Activated CD8-positive, alpha-beta memory T cell treated with anti-CD3 and anti-CD28 coated beads, Interleukin-2, amount 50 U/mL, for 48 hours (primary cell): ENCODE measurements at regions not wholly inside any gene's neighbourhood (a gene's known extent, or its start where the extent isn't known, plus 50 kb on each side); places are given as distances from the start of the nearest gene placed in this dataset.

Experiments used
- DNase-seq: peaks from one replicate; pipeline ENCODE4 v3.0.0-alpha.2; 2020

GRCh38 chr18:72058851-72059250, 485.3 kb downstream of the CBLN2 start:
- no peak for DNase-seq

GRCh38 chr18:72056171-72056570, 488.0 kb downstream of the CBLN2 start:
- DNase-seq: no peak

GRCh38 chr18:72041313-72042032, 502.7 kb downstream of the CBLN2 start:
- no peak for DNase-seq

GRCh38 chr18:72013427-72013850, 530.7 kb downstream of the CBLN2 start:
- DNase-seq: no peak

GRCh38 chr18:71998547-71999097, 545.5 kb downstream of the CBLN2 start:
- DNase-seq: no peak

GRCh38 chr18:71995904-71996465, 548.2 kb downstream of the CBLN2 start:
- no peak for DNase-seq

- DNase-seq: no peak
These were observed 549.9 kb downstream of the CBLN2 start for GRCh38 chr18:71994273-71994672.

- no peak for DNase-seq
These were observed 554.5 kb downstream of the CBLN2 start for GRCh38 chr18:71989616-71990015.

GRCh38 chr18:71986351-71987050, 557.6 kb downstream of the CBLN2 start:
- DNase-seq: no peak

- no peak for DNase-seq
These were observed 567.4 kb downstream of the CBLN2 start for GRCh38 chr18:71976744-71977143.

GRCh38 chr18:71966791-71967190, 577.4 kb downstream of the CBLN2 start:
- no peak for DNase-seq

- DNase-seq: no peak
These were observed 585.5 kb downstream of the CBLN2 start for GRCh38 chr18:71958605-71959004.

GRCh38 chr18:71951001-71951400, 593.1 kb downstream of the CBLN2 start:
- no peak for DNase-seq

GRCh38 chr18:71942433-71942832, 601.7 kb downstream of the CBLN2 start:
- no peak for DNase-seq

- no peak for DNase-seq
These were observed 604.7 kb downstream of the CBLN2 start for GRCh38 chr18:71939483-71939882.

- DNase-seq: no peak
These were observed 607.4 kb downstream of the CBLN2 start for GRCh38 chr18:71936744-71937143.

- no peak for DNase-seq
These were observed 624.9 kb downstream of the CBLN2 start for GRCh38 chr18:71919211-71919610.

- no peak for DNase-seq
These were observed 630.5 kb downstream of the CBLN2 start for GRCh38 chr18:71913641-71914040.

- no peak for DNase-seq
These were observed 641.7 kb downstream of the CBLN2 start for GRCh38 chr18:71902482-71902881.

GRCh38 chr18:71899707-71900472, 644.3 kb downstream of the CBLN2 start:
- no peak for DNase-seq

GRCh38 chr18:71899183-71899582, 645.0 kb downstream of the CBLN2 start:
- DNase-seq: no peak

- no peak for DNase-seq
These were observed 656.6 kb downstream of the CBLN2 start for GRCh38 chr18:71887509-71887908.

GRCh38 chr18:71878226-71878625, 665.9 kb downstream of the CBLN2 start:
- no peak for DNase-seq
